H9 (cell line): ENCODE measurements at regions not wholly inside any gene's neighbourhood (a gene's known extent, or its start where the extent isn't known, plus 50 kb on each side); places are given as distances from the start of the nearest gene placed in this dataset.

Source experiments
- DNase-seq: peaks from one replicate; pipeline ENCODE4 v3.0.0-alpha.2; 2017
- H2AFZ ChIP-seq: one replicate; pipeline ENCODE4 v1.6.1; 2013; ENCODE audit warnings: mild to moderate bottlenecking, low read length, control low read depth, moderate library complexity
- H2AK5ac ChIP-seq: 2 replicates; pipeline ENCODE4 v1.6.1; 2013; ENCODE audit warnings: low read length, control low read depth, mixed read lengths; ENCODE audit not compliant: insufficient read length
- H2BK120ac ChIP-seq: one replicate; pipeline ENCODE4 v1.6.1; 2013; ENCODE audit warnings: low read depth, mild to moderate bottlenecking, low read length, control low read depth, inconsistent platforms; ENCODE audit not compliant: poor library complexity, severe bottlenecking
- H2BK12ac ChIP-seq: 2 replicates; pipeline ENCODE4 v1.6.1; 2013; ENCODE audit warnings: low read length, control low read depth, mixed read lengths, low read depth; ENCODE audit not compliant: insufficient read length
- H2BK15ac ChIP-seq: 2 replicates; pipeline ENCODE4 v1.6.1; 2013; ENCODE audit warnings: low read depth, low read length, control low read depth
- H2BK20ac ChIP-seq: one replicate; pipeline ENCODE4 v1.6.1; 2013; ENCODE audit warnings: low read depth, mild to moderate bottlenecking, low read length, control low read depth, inconsistent platforms; ENCODE audit not compliant: poor library complexity, severe bottlenecking
- H2BK5ac ChIP-seq: 2 replicates; pipeline ENCODE4 v1.6.1; 2013; ENCODE audit warnings: low read length, control low read depth, mixed read lengths; ENCODE audit not compliant: insufficient read length
- H3K14ac ChIP-seq: 2 replicates; pipeline ENCODE4 v1.6.1; 2013; ENCODE audit warnings: low read length, control low read depth; ENCODE audit not compliant: insufficient read depth
- H3K18ac ChIP-seq: 2 replicates; pipeline ENCODE4 v1.6.1; 2013; ENCODE audit warnings: low read depth, mild to moderate bottlenecking, mixed read lengths, low read length, control low read depth; ENCODE audit not compliant: insufficient read length
- H3K23ac ChIP-seq: 2 replicates; pipeline ENCODE4 v1.6.1; 2013; ENCODE audit warnings: low read length, control low read depth, mixed read lengths, low read depth; ENCODE audit not compliant: insufficient read length
- H3K23me2 ChIP-seq: 2 replicates; pipeline ENCODE4 v1.6.1; 2013; ENCODE audit warnings: low read depth, mild to moderate bottlenecking, mixed read lengths, low read length, control low read depth; ENCODE audit not compliant: insufficient read length, poor library complexity, severe bottlenecking
- H3K27ac ChIP-seq: 2 replicates; pipeline ENCODE4 v1.5.1; 2013; ENCODE audit warnings: low read length, control low read depth, mixed read lengths, low read depth; ENCODE audit not compliant: insufficient read length
- H3K27me3 ChIP-seq: 2 replicates; pipeline ENCODE4 v1.6.1; 2013; ENCODE audit warnings: low read length, control low read depth, inconsistent platforms; ENCODE audit not compliant: insufficient read depth
- H3K4ac ChIP-seq: 2 replicates; pipeline ENCODE4 v1.6.1; 2013; ENCODE audit warnings: low read depth, mild to moderate bottlenecking, control low read depth, inconsistent platforms, low read length, moderate library complexity
- H3K4me1 ChIP-seq: 2 replicates; pipeline ENCODE4 v1.6.1; 2013; ENCODE audit warnings: low read length, control low read depth, inconsistent platforms; ENCODE audit not compliant: insufficient read depth
- H3K4me2 ChIP-seq: 2 replicates; pipeline ENCODE4 v1.6.1; 2013; ENCODE audit warnings: low read length, control low read depth, mixed read lengths; ENCODE audit not compliant: insufficient read length, insufficient read depth
- H3K56ac ChIP-seq: 2 replicates; pipeline ENCODE4 v1.6.1; 2013; ENCODE audit warnings: low read depth, mild to moderate bottlenecking, mixed read lengths, low read length, control low read depth; ENCODE audit not compliant: insufficient read length
- H3K79me1 ChIP-seq: 2 replicates; pipeline ENCODE4 v1.6.1; 2013; ENCODE audit warnings: low read depth, mild to moderate bottlenecking, moderate library complexity, low read length, control low read depth, inconsistent platforms; ENCODE audit not compliant: insufficient read depth, poor library complexity, severe bottlenecking
- H3K79me2 ChIP-seq: 2 replicates; pipeline ENCODE4 v1.6.1; 2013; ENCODE audit warnings: low read length, control low read depth, inconsistent platforms; ENCODE audit not compliant: insufficient read depth
- H3K9ac ChIP-seq: 2 replicates; pipeline ENCODE4 v1.6.1; 2013; ENCODE audit warnings: low read length, control low read depth, mixed read lengths; ENCODE audit not compliant: insufficient read length; ENCODE audit errors: extremely low read depth
- H3K9me3 ChIP-seq: one replicate; pipeline ENCODE4 v1.6.1; 2013; ENCODE audit warnings: low read depth, low read length, inconsistent platforms; ENCODE audit not compliant: control insufficient read depth
- H3T11ph ChIP-seq: one replicate; pipeline ENCODE4 v1.6.1; 2013; ENCODE audit warnings: mild to moderate bottlenecking, low read length, control low read depth, inconsistent platforms
- H4K20me1 ChIP-seq: one replicate; pipeline ENCODE4 v1.6.1; 2013; ENCODE audit not compliant: control insufficient read depth, insufficient read length, insufficient read depth
- H4K5ac ChIP-seq: 2 replicates; pipeline ENCODE4 v1.6.1; 2013; ENCODE audit warnings: low read depth, mild to moderate bottlenecking, mixed read lengths, low read length, control low read depth; ENCODE audit not compliant: insufficient read length
- H4K8ac ChIP-seq: replicated peaks from 2 replicates; pipeline ENCODE4 v1.6.1; 2013; ENCODE audit warnings: low read length, control low read depth, mixed read lengths, low read depth; ENCODE audit not compliant: insufficient read length
- H4K91ac ChIP-seq: 2 replicates; pipeline ENCODE4 v1.6.1; 2013; ENCODE audit warnings: low read depth, mild to moderate bottlenecking, moderate library complexity, mixed read lengths, low read length, control low read depth; ENCODE audit not compliant: insufficient read length
- H3K27ac Mint-ChIP-seq, 3 experiments: 2 replicates in 2 of 3; 3 replicates in 1 of 3; pipeline ENCODE4 v1.8.0; 2020 to 2021; ENCODE audit warnings: mixed read lengths in 3 of 3, mild to moderate bottlenecking in 1 of 3, moderate library complexity in 1 of 3
- H3K27me3 Mint-ChIP-seq: 2 replicates; pipeline ENCODE4 v1.8.0; 2021; ENCODE audit warnings: low read depth, mild to moderate bottlenecking, moderate library complexity, mixed read lengths
- H3K36me3 Mint-ChIP-seq, 3 experiments: 2 replicates in 2 of 3; 3 replicates in 1 of 3; pipeline ENCODE4 v1.8.0; 2020 to 2021; ENCODE audit warnings: low read depth in 3 of 3, mixed read lengths in 3 of 3; ENCODE audit not compliant: insufficient read depth in 1 of 3
- H3K4me1 Mint-ChIP-seq, 2 experiments: 2 replicates each; pipeline ENCODE4 v1.8.0; 2020; ENCODE audit warnings: mixed read lengths in 2 of 2
- H3K4me3 Mint-ChIP-seq, 2 experiments: 2 replicates in 1 of 2; 3 replicates in 1 of 2; pipeline ENCODE4 v1.8.0; 2020 to 2021; ENCODE audit warnings: mild to moderate bottlenecking in 2 of 2, mixed read lengths in 2 of 2, moderate library complexity in 1 of 2
- H3K9me3 Mint-ChIP-seq, 2 experiments: 2 replicates in 1 of 2; 3 replicates in 1 of 2; pipeline ENCODE4 v1.8.0; 2020; ENCODE audit warnings: mild to moderate bottlenecking in 2 of 2, mixed read lengths in 2 of 2, moderate library complexity in 1 of 2
- WGBS: extraction: QIAGEN DNeasy Blood & Tissue Kit; methylation state at CpG from one replicate; pipeline ENCODE4 v1.1.7; 2013; ENCODE audit warnings: missing lambda C conversion rate, low lambda C conversion rate, mixed read lengths; ENCODE audit not compliant: insufficient read length; ENCODE audit errors: extremely low coverage; 5-methylcytosine and 5-hydroxymethylcytosine counted together
- TF ChIP-seq, protein P1 (sequence below): fragments of 200-600 bp; sonication (generic); conservative IDR thresholded peaks from 3 replicates; pipeline ENCODE4 v1.8.0; 2021; ENCODE audit warnings: antibody characterized with exemption, mild to moderate bottlenecking

DNA sequence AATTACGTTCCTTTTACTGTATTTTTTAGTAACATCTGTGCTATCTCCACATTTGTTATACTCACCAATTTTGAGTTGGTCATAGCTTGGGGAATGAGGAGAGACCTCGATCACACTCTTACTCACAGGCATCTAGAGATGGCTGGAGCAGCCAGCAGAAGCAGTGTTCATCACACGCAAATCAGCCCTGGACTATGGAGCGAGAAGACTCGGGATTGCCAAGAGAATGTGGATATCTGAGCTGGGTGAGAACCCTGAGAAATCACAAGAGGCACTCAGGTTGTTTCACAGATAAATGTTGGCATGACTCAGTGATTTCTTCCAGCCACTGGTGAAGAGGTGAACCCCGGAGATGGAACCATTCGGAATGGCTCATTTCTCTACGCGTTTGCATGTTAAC lies 820.1 kb upstream of the IGFBP3 start:
- H4K8ac ChIP-seq = no peak overlapping the region
- H2BK12ac ChIP-seq = no peak overlapping the region
- no peaks in the 10 kb centered on the region for H3K79me2 ChIP-seq
- H3K79me1 ChIP-seq = no peaks in the 10 kb centered on the region
- no peak for DNase-seq
- TF ChIP-seq, protein P1, sequence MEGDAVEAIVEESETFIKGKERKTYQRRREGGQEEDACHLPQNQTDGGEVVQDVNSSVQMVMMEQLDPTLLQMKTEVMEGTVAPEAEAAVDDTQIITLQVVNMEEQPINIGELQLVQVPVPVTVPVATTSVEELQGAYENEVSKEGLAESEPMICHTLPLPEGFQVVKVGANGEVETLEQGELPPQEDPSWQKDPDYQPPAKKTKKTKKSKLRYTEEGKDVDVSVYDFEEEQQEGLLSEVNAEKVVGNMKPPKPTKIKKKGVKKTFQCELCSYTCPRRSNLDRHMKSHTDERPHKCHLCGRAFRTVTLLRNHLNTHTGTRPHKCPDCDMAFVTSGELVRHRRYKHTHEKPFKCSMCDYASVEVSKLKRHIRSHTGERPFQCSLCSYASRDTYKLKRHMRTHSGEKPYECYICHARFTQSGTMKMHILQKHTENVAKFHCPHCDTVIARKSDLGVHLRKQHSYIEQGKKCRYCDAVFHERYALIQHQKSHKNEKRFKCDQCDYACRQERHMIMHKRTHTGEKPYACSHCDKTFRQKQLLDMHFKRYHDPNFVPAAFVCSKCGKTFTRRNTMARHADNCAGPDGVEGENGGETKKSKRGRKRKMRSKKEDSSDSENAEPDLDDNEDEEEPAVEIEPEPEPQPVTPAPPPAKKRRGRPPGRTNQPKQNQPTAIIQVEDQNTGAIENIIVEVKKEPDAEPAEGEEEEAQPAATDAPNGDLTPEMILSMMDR = no peak
- no peak overlapping the region for H3K4ac ChIP-seq
- no peak overlapping the region for H3K27ac ChIP-seq
- no peaks in the 10 kb centered on the region; a peak in 2 of 5 replicates for H3K9me3 Mint-ChIP-seq
- no peak overlapping the region for H3K4me2 ChIP-seq
- H4K91ac ChIP-seq = no peak overlapping the region
- H3K18ac ChIP-seq = no peak overlapping the region
- H2AK5ac ChIP-seq = no peak overlapping the region
- no peak overlapping the region for H4K5ac ChIP-seq
- peaks cover 10 to 11% of the 10 kb centered on the region in 2 experiments for H3K4me1 Mint-ChIP-seq
- H3K23ac ChIP-seq = no peak overlapping the region
- no peaks in the 10 kb centered on the region for H4K20me1 ChIP-seq
- H2AFZ ChIP-seq = no peak overlapping the region
- H2BK120ac ChIP-seq = no peak overlapping the region
- no peaks in the 10 kb centered on the region; a peak in 1 of 7 replicates for H3K36me3 Mint-ChIP-seq
- H3K4me3 Mint-ChIP-seq = no peak overlapping the region
- H3K4me1 ChIP-seq = no peaks in the 10 kb centered on the region; the same call in 1 of the 2 replicates
- no peaks in the 10 kb centered on the region for H3K27me3 ChIP-seq
- H3K9ac ChIP-seq = no peak overlapping the region
- H3T11ph ChIP-seq = no peak overlapping the region
- H3K56ac ChIP-seq = no peak overlapping the region
- no peak overlapping the region for H3K27ac Mint-ChIP-seq
- H3K14ac ChIP-seq = no peak overlapping the region
- no peaks in the 10 kb centered on the region for H3K23me2 ChIP-seq
- H2BK5ac ChIP-seq = no peak overlapping the region
- no peaks in the 10 kb centered on the region for H3K9me3 ChIP-seq
- WGBS = no CpG with 5 or more reads among the region's 9 CpGs
- H2BK15ac ChIP-seq = no peak overlapping the region
- no peaks in the 10 kb centered on the region for H3K27me3 Mint-ChIP-seq
- H2BK20ac ChIP-seq = no peak overlapping the region
